HG02970 (cell line): ENCODE measurements at regions not wholly inside any gene's neighbourhood (a gene's known extent, or its start where the extent isn't known, plus 50 kb on each side); places are given as distances from the start of the nearest gene placed in this dataset.
"Not testable (repeated sequence)": the region's sequence is repeated elsewhere in the genome, so short reads cannot be mapped to it uniquely, and the experiment has no call there.

Experiments
- ATAC-seq: cut with Tn5 transposase; IDR thresholded peaks from one replicate; pipeline ENCODE4 v1.9.1; 2021; ENCODE audit warnings: mild to moderate bottlenecking, moderate library complexity, moderate number of reproducible peaks; ENCODE audit not compliant: unreplicated experiment, low FRiP score

DNA sequence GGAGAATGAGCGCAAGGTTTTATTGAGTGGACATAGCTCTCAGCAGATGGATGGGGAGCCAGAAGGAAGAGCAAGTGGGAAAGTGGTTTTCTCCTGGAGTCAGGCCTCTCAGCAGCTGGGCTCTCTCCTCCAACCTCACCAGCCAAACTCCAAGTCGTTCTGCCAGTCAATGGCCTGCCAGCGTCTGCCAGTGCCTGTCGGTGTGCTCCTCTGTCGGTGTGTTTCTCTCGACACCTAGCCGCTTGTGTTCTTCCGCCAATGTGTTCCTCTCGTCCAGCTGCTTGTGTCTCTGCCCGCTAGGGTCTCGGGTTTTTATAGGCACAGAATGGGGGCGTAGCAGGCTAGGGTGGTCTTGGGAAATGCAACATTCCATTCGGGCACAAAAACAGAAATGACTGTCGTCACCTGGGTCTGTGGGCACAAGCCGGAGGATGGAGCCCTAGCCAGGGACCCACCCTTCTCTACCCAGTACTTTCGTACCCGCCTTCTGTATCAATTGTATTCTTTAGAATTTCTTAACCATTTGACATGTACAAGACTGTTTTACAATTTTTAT is 1365.4 kb downstream of the FSCB start:
- ATAC-seq = no peak

DNA sequence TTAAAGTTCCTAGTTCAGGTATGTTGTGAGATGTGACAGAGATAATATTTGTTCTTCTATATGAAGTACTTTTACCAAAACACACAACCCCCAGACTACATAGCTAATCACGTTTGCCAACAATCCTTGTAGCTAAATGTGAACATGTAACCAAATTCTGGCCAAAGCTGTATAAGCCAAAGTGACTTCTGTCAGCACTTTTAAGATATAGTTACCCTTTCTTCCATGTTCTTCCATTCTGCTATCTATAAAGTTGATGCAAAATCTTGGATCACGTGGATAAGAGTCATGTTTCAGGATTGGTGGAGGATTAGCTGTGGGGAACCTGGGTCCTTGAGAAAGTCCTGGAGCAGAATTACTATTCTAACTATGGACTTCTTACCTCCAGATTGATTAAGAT is 1366.6 kb downstream of the FSCB start:
- no peak for ATAC-seq

DNA sequence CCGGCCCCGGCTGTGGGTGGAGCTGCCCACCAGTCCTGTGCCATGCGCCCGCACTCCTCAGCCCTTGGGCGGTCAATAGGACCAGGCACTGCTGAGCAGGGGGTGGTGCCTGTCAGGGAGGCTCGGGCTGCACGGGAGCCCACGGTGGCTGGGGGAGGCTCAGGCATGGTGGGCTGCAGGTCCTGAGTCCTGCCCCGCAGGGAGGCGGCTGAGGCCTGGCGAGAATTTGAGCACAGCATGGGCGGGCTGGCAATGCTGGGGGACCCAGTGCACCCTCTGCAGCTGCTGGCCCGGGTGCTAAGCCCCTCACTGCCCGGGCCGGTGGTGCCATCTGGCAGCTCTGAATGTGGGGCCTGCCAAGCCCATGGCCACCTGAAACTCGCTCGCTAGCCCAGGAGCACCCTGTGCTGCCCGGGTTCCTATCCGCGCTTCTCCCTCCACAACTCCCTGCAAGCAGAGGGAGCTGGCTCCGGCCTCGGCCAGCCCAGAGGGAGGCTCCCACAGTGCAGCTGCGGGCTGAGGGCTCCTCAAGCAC is 1371.1 kb downstream of the FSCB start:
- no peak for ATAC-seq

DNA sequence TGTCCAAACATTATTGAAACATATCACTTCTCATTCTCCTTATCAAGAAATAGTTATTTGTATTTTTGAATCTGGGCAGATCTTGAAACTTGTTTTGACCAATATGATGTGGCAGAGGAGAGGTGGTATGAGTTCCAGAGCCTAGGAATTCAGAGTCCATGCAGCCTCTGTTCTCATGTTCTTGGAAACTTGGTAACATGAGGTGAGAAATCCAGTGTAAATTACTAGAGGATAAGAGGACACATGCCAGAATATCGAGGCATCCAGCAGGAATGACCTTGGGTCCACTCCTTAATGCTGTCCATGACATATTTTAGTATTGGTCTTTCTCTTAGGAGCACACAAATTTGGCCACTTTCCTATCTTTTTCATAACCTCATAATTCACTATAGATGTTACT is 1374.6 kb downstream of the FSCB start:
- no peak for ATAC-seq

DNA sequence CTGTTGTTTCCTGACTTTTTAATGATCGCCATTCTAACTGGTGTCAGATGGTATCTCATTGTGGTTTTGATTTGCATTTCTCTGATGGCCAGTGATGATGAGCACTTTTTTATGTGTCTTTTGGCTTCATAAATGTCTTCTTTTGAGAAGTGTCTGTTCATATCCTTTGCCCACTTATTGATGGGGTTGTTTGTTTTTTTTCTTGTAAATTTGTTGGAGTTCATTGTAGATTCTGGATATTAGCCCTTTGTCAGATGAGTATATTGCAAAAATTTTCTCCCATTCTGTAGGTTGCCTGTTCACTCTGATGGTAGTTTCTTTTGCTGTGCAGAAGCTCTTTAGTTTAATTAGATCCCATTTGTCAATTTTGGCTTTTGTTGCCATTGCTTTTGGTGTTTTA is 1378.7 kb downstream of the FSCB start:
- ATAC-seq = not testable (repeated sequence)

DNA sequence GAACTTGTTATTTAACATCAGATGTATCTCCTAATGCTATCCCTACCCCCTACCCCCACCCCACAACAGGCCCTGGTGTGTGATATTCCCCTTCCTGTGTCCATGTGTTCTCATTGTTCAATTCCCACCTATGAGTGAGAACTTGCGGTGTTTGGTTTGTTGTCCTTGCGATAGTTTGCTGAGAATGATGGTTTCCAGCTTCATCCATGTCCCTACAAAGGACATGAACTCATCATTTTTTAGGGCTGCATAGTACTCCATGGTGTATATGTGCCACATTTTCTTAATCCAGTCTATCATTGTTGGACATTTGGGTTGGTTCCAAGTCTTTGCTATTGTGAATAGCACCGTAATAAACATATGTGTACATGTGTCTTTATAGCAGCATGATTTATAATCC is 1379.2 kb downstream of the FSCB start:
- ATAC-seq = not testable (repeated sequence)

DNA sequence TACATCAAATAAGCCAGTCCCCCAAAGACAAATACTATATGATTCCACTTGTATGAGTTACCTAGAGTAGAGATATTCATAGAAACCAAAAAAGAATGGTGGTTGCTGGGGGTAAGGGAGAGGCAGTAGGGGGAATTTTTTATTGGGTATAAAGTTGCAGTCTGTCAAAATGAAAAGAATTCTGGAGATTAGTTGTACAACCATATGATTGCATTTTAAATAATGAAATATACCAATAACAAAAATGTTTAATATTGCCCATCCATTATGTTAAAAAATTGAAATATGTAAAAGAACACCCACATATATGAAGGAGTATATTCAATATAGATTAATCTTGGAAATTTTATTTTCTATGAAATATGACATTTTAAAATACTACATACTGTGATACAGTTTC is 1383.5 kb downstream of the FSCB start:
- no peak for ATAC-seq

DNA sequence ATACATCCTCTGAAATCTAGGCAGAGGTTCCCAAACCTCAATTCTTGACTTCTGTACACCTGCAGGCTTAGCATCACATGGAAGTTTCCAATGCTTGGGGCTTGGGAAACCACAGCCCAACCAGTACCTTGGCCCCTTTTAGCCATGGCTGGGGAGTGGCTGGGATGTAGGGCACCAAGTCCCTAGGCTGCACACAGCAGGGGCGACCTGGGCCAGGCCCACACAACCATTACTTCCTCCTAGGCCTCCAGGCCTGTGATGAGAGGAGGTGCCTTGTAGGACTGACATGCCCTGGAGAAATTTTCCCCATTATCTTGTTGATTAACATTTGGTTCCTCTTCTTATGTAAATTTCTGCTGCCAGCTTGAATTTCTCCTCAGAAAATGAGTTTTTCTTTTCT is 1387.4 kb downstream of the FSCB start:
- ATAC-seq = no peak

DNA sequence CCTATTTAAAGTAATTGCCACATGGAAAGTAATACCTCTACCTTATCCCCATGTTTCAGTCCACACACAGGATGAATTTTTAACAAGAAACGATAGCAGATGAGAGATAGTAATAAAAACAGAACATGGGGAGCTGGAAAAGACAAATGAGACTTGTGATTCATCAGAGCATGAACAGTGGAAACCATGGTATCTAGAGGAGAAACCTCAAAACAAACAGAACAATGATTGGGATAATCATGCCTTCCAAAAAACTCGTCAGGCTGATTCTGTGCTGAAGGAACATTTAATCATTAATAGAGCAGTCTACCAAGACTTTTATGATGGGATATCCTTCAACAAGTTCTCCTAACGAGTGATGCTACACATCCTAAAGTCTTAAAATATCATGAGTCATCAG is 1390.7 kb downstream of the FSCB start:
- no peak for ATAC-seq

DNA sequence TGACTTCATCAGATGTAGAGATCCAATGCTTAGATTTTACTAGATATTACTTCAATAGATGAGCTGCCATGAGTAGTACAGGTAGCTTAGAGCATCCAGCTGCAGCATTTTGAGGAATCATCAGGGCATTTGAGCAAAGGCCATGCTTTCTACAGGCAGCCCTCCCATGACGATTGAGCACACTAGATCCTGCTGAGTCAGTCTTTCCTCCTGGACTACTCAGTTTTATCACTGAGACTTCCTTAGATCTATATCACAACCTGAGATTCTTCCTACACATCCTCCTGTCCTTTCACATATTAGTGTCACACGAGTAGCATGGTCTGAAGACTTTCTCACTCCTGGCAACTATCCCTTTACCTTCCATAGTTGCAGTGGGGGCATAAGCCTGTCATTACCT is 1401.8 kb downstream of the FSCB start:
- no peak for ATAC-seq

DNA sequence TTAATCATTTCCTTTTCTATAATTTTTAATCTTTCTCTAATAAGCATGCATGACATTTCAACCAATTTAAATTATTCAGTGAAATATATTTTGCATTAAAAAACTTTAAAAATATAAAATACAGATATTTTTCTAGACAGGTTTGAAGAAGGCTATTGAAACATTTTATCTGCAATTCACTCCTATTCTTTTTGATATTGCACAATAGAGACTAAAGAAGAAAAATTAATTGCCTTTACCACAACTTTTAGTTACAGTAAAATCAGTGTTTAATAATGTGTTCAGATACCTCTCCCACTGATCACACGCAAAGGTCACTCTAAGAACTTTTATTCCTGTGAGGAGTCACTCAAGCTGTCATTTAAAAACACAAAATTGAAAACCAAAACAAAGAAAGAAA is 1416.7 kb downstream of the FSCB start:
- no peak for ATAC-seq

DNA sequence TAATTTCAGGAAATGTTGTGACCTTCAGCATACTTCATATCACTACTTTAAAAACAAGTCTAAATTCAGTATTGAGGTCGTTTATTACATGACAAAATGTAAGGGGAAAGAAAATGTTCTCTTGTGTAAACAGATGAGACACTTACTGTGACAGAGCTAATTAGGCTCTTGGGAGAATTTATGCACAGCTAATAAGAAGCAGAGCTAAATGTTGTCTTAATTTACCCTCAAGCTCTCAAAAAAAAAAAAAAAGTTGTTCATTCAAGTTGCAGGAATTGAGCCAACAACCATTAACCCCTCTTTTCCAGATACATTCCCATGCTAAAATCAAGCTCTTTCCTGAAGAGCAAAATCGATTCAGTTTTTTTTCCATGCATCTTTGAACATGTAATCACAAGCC is 1419.4 kb downstream of the FSCB start:
- no peak for ATAC-seq

DNA sequence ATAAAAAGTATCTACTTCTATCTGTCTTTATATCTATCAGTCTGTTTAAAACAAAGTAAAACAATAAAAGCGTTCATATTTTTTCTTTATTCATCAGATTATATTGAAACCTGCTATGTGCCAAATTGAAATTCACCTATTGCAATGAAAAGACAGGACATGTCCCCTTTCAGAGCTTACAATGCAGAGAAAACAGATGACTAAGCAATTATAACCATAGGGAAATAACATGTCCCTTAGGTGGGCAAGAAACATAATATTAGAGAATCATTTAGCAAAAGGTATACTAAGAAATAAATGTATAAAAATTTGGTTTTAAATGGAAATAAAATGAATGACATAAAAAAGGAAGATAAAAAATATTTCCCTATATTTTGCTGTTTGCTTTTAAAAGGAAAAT is 1421.3 kb downstream of the FSCB start:
- no peak for ATAC-seq

DNA sequence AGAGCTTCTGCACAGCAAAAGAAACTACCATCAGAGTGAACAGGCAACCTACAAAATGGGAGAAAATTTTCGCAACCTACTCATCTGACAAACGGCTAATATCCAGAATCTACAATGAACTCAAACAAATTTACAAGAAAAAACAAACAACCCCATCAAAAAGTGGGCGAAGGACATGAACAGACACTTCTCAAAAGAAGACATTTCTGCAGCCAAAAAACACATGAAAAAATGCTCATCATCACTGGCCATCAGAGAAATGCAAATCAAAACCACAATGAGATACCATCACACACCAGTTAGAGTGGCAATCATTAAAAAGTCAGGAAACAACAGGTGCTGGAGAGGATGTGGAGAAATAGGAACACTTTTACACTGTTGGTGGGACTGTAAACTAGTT is 1439.7 kb downstream of the FSCB start:
- not testable (repeated sequence) for ATAC-seq

DNA sequence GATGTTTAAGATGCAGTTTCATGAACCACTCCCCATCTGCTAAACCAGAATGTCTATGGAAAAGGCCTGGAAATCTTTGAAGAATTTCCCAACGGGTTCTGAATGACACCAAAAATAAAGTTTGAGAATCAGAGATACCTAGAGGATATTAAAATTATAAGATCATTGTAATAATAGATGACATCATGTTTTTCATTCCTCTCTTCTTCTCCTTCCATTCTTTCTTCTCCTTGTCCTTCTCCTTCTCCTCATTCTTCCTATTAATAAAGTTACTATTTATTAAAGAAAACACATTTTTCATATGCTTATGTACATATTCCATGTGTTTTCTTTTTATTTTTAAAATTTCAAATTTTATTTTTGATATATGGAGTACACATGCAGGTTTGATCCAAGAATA is 1449.4 kb downstream of the LRFN5 start:
- ATAC-seq = no peak

DNA sequence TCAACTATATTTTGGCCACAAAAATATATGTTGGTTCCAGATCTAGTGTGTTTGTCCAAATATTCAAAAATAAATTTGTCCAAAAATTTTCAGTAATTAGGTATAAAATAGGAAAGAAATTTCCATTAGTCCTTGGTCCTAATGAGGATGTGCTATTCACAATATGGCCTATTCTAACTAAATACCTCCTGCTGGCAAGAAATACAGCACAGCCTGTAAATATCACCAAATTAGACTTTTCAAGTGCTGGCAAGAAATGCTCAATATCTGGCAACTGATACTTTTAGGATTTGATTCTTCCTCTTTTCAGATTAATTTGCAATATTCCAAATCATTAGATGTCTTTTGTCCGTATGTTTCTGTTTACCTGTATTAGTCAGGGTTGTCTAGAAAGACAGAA is 1446.2 kb downstream of the LRFN5 start:
- no peak for ATAC-seq

DNA sequence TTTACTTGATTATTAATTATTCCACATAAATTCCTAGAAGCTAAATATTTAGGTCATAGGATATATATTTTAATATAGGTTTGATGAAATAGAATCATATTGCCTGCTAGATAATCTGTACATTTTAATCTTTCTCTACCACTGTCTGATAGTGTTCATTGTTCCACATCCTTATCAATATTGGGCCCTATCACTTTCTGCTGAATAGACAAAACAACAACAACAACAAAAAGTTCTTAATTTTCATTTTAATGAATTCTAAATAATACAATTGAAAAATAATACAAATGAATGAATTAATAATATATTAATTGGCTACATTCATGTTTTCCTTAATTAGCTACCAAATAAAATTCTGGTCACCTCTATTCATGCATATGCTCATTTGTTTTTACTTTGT is 1437.2 kb downstream of the LRFN5 start:
- ATAC-seq = no peak

DNA sequence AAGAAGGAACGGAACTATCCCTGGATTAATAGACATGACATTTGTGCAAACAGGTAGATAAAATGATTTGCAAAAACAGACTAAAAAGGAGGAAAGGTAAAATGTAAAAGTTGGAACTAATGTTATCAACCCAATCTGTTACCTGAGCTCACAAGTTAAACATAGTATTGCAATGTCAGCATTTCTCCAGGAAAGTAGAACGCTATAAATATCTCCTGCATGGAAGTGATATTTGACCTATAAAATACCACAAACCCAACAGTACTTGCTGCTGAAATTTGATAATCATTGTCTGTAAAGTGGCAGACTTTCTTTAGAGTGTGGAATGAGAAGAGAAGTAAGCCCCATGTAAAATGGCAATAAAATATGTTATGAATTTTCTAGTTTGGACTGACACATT is 1435.7 kb downstream of the LRFN5 start:
- ATAC-seq = no peak

DNA sequence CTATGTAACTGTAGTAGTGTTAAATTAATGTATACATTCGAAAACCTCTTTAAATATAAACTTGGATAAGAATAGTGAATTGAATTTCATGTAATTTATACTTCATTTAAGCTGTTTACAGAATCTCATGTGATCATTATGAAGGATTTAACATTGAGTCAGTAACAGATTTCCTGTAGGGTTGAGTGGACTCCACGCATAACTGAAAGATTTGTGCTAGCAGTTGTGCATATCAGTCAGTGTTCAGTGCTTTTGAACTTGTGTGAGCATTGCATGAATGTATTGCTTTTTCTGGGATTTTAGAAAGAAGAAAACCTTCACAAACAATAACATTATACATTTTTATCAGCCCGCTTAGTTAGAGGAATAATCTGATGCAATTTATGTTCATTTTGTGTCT is 1435.3 kb downstream of the LRFN5 start:
- ATAC-seq = no peak

DNA sequence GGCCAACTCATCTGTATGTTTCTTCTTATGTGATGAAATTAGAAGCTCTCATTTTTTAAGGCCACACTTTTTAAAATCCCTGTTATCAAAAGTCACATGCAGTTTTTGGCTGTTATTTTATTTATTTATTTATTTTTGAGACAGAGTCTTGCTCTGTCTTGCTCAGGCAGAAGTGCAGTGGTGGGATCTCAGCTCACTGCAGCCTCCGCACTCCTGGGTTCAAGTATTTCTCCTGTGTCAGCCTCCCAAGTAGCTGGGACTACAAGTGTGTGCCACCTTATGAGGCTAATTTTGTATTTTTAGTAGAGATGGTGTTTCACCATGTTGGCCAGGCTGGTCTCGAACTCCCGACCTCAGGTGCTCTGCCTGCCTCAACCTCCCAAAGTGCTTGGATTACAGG is 1434.5 kb downstream of the LRFN5 start:
- ATAC-seq = no peak

DNA sequence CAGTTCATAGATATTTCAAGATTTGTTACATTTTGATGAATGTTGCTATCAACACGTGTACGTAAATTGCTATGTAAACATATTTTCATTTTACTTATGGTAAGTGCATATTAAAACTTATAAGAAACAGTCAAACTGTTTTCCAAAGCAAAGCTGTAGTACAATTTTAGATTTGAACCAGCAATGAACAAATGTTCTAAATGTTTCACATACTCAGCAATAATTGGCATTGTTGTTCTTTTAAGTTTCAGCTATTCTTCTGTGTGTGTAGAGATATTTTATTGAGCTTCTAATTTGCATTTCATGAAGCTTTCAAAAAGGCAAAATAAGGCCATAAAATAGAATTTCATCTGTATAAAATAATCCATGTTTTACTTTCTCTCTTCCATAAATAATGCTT is 1433.2 kb downstream of the LRFN5 start:
- no peak for ATAC-seq

DNA sequence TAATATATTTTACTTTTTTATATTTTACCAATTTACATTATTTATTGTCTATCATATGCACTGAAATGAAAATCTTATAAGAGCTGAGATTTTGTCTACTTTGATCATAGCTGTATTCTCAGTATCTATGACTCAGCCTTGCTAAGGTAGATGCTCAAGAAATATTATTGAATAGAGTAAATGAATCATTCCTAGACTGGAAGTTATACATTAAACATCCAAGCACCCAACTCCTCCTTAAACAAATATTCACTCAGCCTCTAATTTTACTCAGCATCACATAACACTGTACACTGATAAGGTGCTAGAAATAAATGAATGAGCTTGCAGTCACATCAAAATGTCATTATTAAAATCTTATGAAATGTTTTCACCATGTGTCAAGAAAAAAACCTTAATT is 1424.9 kb downstream of the LRFN5 start:
- ATAC-seq = no peak
